ENCODE measurements at regions not wholly inside any gene's neighbourhood (a gene's known extent, or its start where the extent isn't known, plus 50 kb on each side); places are given as distances from the start of the nearest gene placed in this dataset.

GRCh38 chrX:127243654-127244053 lies 424.1 kb downstream of the PRR32 start:
- Histone ChIP-seq H3K36me3 (no peaks in the 10 kb centered on the region), H3K4me1 (replicated peaks) (no peaks in the 10 kb centered on the region), H3K27me3 (replicated peaks; ENCODE audit: insufficient read depth) (no peaks in the 10 kb centered on the region), H3K4me3 (no peak overlapping the region), H3K27ac (no peak overlapping the region), H3K9me3 (no peaks in the 10 kb centered on the region)
- intact Hi-C loops (cut with DNase I), result no loop called here
- DNase-seq (ENCODE audit: low spot score), result no peak
- TF ChIP-seq CTCF (IDR thresholded peaks at IDR 0.05), result no peak
- no peak for TF ChIP-seq POLR2A (IDR thresholded peaks at IDR 0.05)
- TF ChIP-seq POLR2AphosphoS5 (IDR thresholded peaks at IDR 0.05), result no peak
- WGBS, result 50% methylated on average over 2 of the region's 3 CpGs

DNA sequence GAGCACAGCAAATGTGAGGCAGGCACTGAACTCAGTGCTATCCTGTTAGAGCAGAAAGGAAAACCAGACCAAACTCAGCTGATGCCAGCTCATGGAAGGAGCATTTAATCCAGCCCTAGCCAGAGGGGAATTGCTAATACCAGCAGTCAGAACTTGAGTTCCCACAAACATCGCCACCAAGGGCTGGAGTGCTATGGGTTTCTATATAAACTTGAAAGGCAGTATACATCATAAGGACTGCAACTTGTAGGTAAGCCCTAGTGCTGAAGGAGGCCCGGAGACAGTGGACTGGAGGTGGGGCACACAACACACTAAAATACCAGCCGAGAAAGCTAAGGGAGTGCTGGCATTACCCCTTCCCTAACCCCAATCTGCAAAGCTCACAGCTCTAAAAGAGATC lies 440.2 kb downstream of the PRR32 start:
- H3K9me3 ChIP-seq, result no peaks in the 10 kb centered on the region
- H3K27me3 ChIP-seq (replicated peaks; ENCODE audit: insufficient read depth), result no peaks in the 10 kb centered on the region
- H3K27ac ChIP-seq, result no peak overlapping the region
- H3K36me3 ChIP-seq, result no peaks in the 10 kb centered on the region
- no peak for TF ChIP-seq POLR2AphosphoS5 (IDR thresholded peaks at IDR 0.05)
- TF ChIP-seq POLR2A (IDR thresholded peaks at IDR 0.05), result no peak
- no peak for TF ChIP-seq CTCF (IDR thresholded peaks at IDR 0.05)
- no peak overlapping the region for H3K4me3 ChIP-seq
- H3K4me1 ChIP-seq (replicated peaks), result no peaks in the 10 kb centered on the region
- DNase-seq (ENCODE audit: low spot score), result no peak
- intact Hi-C loops (cut with DNase I), result no loop called here
- WGBS, result 96% methylated on average over 3 of the region's 3 CpGs

GRCh38 chrX:127276326-127276725 lies 456.8 kb downstream of the PRR32 start:
- H3K36me3 ChIP-seq, result no peaks in the 10 kb centered on the region
- H3K9me3 ChIP-seq, result no peaks in the 10 kb centered on the region
- H3K27ac ChIP-seq, result no peak overlapping the region
- no peak for TF ChIP-seq POLR2AphosphoS5 (IDR thresholded peaks at IDR 0.05)
- no peak for TF ChIP-seq CTCF (IDR thresholded peaks at IDR 0.05)
- TF ChIP-seq POLR2A (IDR thresholded peaks at IDR 0.05), result no peak
- no peaks in the 10 kb centered on the region for H3K27me3 ChIP-seq (replicated peaks; ENCODE audit: insufficient read depth)
- H3K4me3 ChIP-seq, result no peak overlapping the region
- DNase-seq (ENCODE audit: low spot score), result no peak
- no peaks in the 10 kb centered on the region for H3K4me1 ChIP-seq (replicated peaks)
- intact Hi-C loops (cut with DNase I), result no loop called here
- WGBS, result 74% methylated on average over 2 of the region's 2 CpGs

GRCh38 chrX:127300511-127300910 lies 481.0 kb downstream of the PRR32 start:
- Histone ChIP-seq H3K4me1 (replicated peaks) (no peaks in the 10 kb centered on the region), H3K36me3 (no peaks in the 10 kb centered on the region), H3K4me3 (no peak overlapping the region), H3K27me3 (replicated peaks; ENCODE audit: insufficient read depth) (no peaks in the 10 kb centered on the region), H3K9me3 (no peaks in the 10 kb centered on the region), H3K27ac (no peak overlapping the region)
- intact Hi-C loops (cut with DNase I), result no loop called here
- DNase-seq (ENCODE audit: low spot score), result no peak
- TF ChIP-seq POLR2AphosphoS5 (IDR thresholded peaks at IDR 0.05) (no peak), POLR2A (IDR thresholded peaks at IDR 0.05) (no peak), CTCF (IDR thresholded peaks at IDR 0.05) (no peak)

DNA sequence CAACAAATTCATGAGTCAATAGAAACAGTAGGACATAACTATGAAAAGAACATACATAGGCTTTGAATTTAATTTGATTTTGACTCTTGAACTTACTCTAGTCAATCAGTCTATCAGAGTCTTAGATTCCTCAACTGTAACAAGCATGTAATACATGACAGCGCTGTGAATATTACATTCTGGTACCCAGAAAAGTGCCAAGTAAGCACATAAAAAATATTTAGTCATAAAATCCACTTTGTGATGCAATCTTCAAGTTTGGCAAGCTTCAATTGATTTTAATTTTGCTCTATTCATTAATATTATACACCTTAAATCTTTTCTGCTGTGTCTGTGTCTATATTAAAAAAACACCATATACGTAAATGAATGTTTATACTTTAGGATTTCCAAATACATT lies 483.3 kb downstream of the PRR32 start:
- H3K27me3 ChIP-seq (replicated peaks; ENCODE audit: insufficient read depth), result no peaks in the 10 kb centered on the region
- no peak for DNase-seq (ENCODE audit: low spot score)
- H3K27ac ChIP-seq, result no peak overlapping the region
- H3K4me1 ChIP-seq (replicated peaks), result no peaks in the 10 kb centered on the region
- no peaks in the 10 kb centered on the region for H3K36me3 ChIP-seq
- H3K9me3 ChIP-seq, result no peaks in the 10 kb centered on the region
- TF ChIP-seq POLR2A (IDR thresholded peaks at IDR 0.05) (no peak), CTCF (IDR thresholded peaks at IDR 0.05) (no peak), POLR2AphosphoS5 (IDR thresholded peaks at IDR 0.05) (no peak)
- 96% methylated on average over 2 of the region's 2 CpGs for WGBS
- no peak overlapping the region for H3K4me3 ChIP-seq
- intact Hi-C loops (cut with DNase I), result no loop called here

All from prostate gland (tissue), 2 donors.